GM12874 (cell line): ENCODE measurements at regions not wholly inside any gene's neighbourhood (a gene's known extent, or its start where the extent isn't known, plus 50 kb on each side); places are given as distances from the start of the nearest gene placed in this dataset.

Experiments used
- TF ChIP-seq, protein P1 (sequence below): IDR thresholded peaks from 2 replicates; pipeline ENCODE4 v1.5.1; 2011; ENCODE audit warnings: low read depth, mild to moderate bottlenecking, control low read depth, low read length, moderate library complexity; ENCODE audit not compliant: insufficient read depth

DNA sequence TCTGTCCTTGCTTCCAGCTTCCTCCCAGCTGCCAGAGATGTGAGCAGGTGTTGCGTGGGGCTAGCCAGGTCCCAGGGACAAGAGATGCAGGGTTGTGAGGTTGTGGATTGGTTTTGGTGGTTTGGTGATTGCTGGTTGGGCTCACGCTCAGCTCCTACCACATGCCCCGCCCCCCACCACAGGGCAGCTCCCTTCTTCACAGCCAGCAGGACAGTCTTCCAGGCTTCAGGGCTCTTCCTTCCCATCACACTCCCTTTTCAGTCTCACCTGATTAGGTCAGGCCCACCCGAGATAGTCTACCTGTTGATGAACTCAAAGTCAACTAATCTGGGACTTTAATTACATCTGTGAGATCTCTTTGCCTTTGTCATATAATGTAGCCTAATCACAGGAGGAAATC, 52.0 kb upstream of the GLI2 start:
- TF ChIP-seq, protein P1, sequence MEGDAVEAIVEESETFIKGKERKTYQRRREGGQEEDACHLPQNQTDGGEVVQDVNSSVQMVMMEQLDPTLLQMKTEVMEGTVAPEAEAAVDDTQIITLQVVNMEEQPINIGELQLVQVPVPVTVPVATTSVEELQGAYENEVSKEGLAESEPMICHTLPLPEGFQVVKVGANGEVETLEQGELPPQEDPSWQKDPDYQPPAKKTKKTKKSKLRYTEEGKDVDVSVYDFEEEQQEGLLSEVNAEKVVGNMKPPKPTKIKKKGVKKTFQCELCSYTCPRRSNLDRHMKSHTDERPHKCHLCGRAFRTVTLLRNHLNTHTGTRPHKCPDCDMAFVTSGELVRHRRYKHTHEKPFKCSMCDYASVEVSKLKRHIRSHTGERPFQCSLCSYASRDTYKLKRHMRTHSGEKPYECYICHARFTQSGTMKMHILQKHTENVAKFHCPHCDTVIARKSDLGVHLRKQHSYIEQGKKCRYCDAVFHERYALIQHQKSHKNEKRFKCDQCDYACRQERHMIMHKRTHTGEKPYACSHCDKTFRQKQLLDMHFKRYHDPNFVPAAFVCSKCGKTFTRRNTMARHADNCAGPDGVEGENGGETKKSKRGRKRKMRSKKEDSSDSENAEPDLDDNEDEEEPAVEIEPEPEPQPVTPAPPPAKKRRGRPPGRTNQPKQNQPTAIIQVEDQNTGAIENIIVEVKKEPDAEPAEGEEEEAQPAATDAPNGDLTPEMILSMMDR: no peak

DNA sequence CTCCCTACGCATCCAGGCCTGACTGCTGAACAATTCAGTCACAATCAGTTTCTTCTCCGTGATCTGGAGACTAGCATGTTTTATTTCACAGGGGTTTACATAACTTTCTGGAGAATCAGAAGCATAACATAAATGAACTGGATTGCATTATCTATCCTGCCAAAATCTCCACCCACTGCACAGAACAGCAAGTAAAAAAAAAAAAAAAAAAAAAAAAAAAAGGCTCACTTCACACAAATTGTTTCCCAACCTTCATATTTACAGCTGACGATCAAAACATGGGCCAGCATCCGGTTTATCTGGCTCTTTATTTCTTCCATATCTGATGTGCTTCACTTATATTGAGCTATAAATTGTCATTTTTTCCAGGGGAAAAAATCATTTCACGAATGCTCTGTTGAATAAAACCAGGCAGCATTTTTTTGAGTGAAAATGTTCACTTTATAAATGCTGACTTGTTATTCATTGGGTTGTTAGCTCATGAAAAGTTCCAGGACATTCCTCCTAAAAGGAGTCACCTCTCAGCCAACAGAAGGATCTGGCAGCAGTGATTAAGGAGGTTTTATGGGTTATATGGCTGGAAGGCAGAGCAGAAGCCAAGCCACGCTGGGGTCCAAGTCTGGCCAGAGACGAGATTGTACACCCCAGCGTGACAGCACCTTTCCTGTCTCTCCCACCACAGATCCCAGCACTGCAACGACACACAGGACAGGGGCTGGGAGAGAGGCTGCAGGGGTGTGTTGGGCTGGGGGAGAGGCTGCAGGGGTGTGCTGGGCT, 51.2 kb upstream of the GLI2 start:
- TF ChIP-seq, protein P1: no peak

DNA sequence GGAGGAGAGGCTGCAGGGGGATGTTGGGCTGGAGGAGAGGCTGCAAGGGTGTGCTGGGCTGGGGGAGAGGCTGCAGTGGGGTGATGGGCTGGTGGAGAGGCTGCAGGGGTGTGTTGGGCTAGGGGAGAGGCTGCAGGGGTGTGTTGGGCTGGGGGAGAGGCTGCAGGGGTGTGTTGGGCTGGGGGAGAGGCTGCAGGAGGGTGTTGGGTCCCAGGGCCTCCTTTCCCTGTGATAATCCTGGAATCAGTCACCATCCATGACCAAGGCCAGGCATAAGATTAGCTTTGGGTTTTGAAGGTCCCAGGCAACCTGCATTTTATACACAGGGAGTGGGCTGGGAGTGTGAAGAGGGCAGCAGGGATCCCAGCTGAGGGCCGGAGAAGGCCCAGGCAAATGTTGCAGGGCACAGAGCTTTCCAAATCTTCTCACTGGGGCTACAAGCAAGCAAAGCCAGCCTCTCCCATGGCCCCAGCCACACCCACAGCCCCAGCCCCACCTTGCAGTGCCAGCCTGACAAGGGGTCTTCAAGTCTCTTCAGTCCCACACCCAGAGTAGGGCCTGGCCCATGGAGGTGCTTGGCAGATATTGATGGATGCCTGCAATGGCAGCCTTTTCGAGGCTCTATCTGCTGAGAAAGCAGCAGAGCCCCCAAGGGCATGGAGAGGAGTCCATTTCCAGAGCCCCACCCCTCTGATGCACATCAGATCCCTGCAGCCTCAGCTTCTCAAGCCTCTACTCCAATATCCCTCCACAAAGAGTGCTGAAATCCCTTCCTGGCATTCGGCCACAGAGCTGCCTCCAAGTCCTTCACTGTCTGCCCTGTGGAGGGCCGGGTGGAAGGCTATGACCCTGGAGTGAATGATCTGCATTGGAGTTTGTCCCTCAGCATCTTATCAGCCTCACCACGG, 50.3 kb upstream of the GLI2 start:
- TF ChIP-seq, protein P1: no peak
